Neural cell (in vitro differentiated cells): ENCODE measurements at regions not wholly inside any gene's neighbourhood (a gene's known extent, or its start where the extent isn't known, plus 50 kb on each side); places are given as distances from the start of the nearest gene placed in this dataset.

Experiments used
- H2AFZ ChIP-seq: fragments of 200-600, 300-800 bp; sonication (generic), shearing (Covaris generic); 2 replicates; pipeline ENCODE4 v1.6.0; 2014; ENCODE audit warnings: low read depth, mild to moderate bottlenecking, antibody characterized with exemption, low read length, moderate library complexity
- H3F3A ChIP-seq: fragments of 200-600 bp; shearing (Covaris generic); 2 replicates; pipeline ENCODE4 v1.6.1; 2016; ENCODE audit warnings: mild to moderate bottlenecking, moderate library complexity, mixed read lengths, antibody characterized with exemption, low read length; ENCODE audit not compliant: insufficient read depth, poor library complexity, severe bottlenecking
- H3K27ac ChIP-seq: fragments of 200-600, 300-800 bp; sonication (generic), shearing (Covaris generic); 2 replicates; pipeline ENCODE4 v1.5.1; 2014; ENCODE audit warnings: mild to moderate bottlenecking, low read length, moderate library complexity
- H3K27me3 ChIP-seq: fragments of 300-800, 200-600 bp; sonication (generic), shearing (Covaris generic); 2 replicates; pipeline ENCODE4 v1.6.0; 2014; ENCODE audit warnings: mild to moderate bottlenecking, low read depth, low read length, moderate library complexity; ENCODE audit not compliant: insufficient read depth
- H3K36me3 ChIP-seq: fragments of 300-800, 200-600 bp; sonication (generic), shearing (Covaris generic); 2 replicates; pipeline ENCODE4 v1.5.1; 2014; ENCODE audit warnings: mild to moderate bottlenecking, antibody characterized with exemption, low read length, moderate library complexity; ENCODE audit not compliant: insufficient read depth
- H3K4me2 ChIP-seq: fragments of 300-800, 200-600 bp; sonication (generic), shearing (Covaris generic); 2 replicates; pipeline ENCODE4 v1.6.0; 2014; ENCODE audit warnings: mild to moderate bottlenecking, low read length
- H3K4me3 ChIP-seq: fragments of 300-800, 200-600 bp; sonication (generic), shearing (Covaris generic); 2 replicates; pipeline ENCODE4 v1.5.1; 2014; ENCODE audit warnings: mild to moderate bottlenecking, low read length, moderate library complexity
- H3K79me2 ChIP-seq: fragments of 200-600 bp; shearing (Covaris generic); replicated peaks from 2 replicates; pipeline ENCODE4 v1.6.0; 2014; ENCODE audit warnings: mild to moderate bottlenecking, low read length, moderate library complexity; ENCODE audit not compliant: insufficient read depth
- H3K9ac ChIP-seq: fragments of 300-800, 200-600 bp; sonication (generic), shearing (Covaris generic); 2 replicates; pipeline ENCODE4 v1.6.1; 2016; ENCODE audit warnings: mild to moderate bottlenecking, low read length, mixed read lengths
- H3K9me2 ChIP-seq: fragments of 200-600 bp; shearing (Covaris generic); 2 replicates; pipeline ENCODE4 v1.6.1; 2016; ENCODE audit warnings: mild to moderate bottlenecking, low read length, mixed read lengths; ENCODE audit not compliant: insufficient read depth
- H3K9me3 ChIP-seq: fragments of 200-600, 300-800 bp; sonication (generic), shearing (Covaris generic); 2 replicates; pipeline ENCODE4 v1.6.1; 2016; ENCODE audit warnings: mild to moderate bottlenecking, mixed run types, low read length, moderate library complexity, mixed read lengths
- H4K20me1 ChIP-seq: fragments of 200-600 bp; shearing (Covaris generic); 2 replicates; pipeline ENCODE4 v1.6.1; 2016; ENCODE audit warnings: mild to moderate bottlenecking, mixed run types; ENCODE audit not compliant: insufficient read depth
- CTCF ChIP-seq: fragments of 450-650 bp; IDR thresholded peaks from 2 replicates; pipeline ENCODE4 v1.5.1; 2014; ENCODE audit warnings: antibody characterized with exemption, mild to moderate bottlenecking, moderate library complexity; ENCODE audit not compliant: poor library complexity, severe bottlenecking
- EP300 ChIP-seq: fragments of 450-650 bp; conservative IDR thresholded peaks from 2 replicates; pipeline ENCODE4 v1.6.1; 2014; ENCODE audit warnings: antibody characterized with exemption, mild to moderate bottlenecking, moderate library complexity; ENCODE audit not compliant: poor library complexity, severe bottlenecking
- EZH2 ChIP-seq: fragments of 200-600, 300-800 bp; shearing (Covaris generic), sonication (generic); IDR thresholded peaks from 2 replicates; pipeline ENCODE4 v1.6.1; 2014; ENCODE audit warnings: antibody characterized with exemption, low read length, borderline replicate concordance, mild to moderate bottlenecking; ENCODE audit not compliant: insufficient read depth, poor library complexity, severe bottlenecking
- MXI1 ChIP-seq: fragments of 450-650 bp; conservative IDR thresholded peaks from 2 replicates; pipeline ENCODE4 v1.6.1; 2014; ENCODE audit warnings: antibody characterized with exemption, mild to moderate bottlenecking; ENCODE audit not compliant: poor library complexity, severe bottlenecking
- POLR2AphosphoS5 ChIP-seq: IDR thresholded peaks from 2 replicates; pipeline ENCODE4 v1.6.1; 2012
- RAD21 ChIP-seq: fragments of 450-650 bp; conservative IDR thresholded peaks from 2 replicates; pipeline ENCODE4 v1.6.1; 2014; ENCODE audit warnings: antibody characterized with exemption, mild to moderate bottlenecking, moderate library complexity
- REST ChIP-seq: IDR thresholded peaks from 2 replicates; pipeline ENCODE4 v1.6.1; 2012; ENCODE audit warnings: borderline replicate concordance
- SMC3 ChIP-seq: fragments of 450-650 bp; conservative IDR thresholded peaks from 2 replicates; pipeline ENCODE4 v1.6.1; 2014; ENCODE audit warnings: antibody characterized with exemption, mild to moderate bottlenecking, moderate library complexity; ENCODE audit not compliant: poor library complexity
- TAF1 ChIP-seq: IDR thresholded peaks from 2 replicates; pipeline ENCODE4 v1.6.1; 2012; ENCODE audit warnings: low read depth

- TF ChIP-seq EP300, result no peak
- TF ChIP-seq MXI1, result no peak
- no peak for TF ChIP-seq POLR2AphosphoS5
- no peak for TF ChIP-seq REST
- TF ChIP-seq EZH2, result no peak
- TF ChIP-seq RAD21, result no peak
- TF ChIP-seq SMC3, result no peak
- TF ChIP-seq CTCF, result no peak
- TF ChIP-seq TAF1, result no peak
- no peaks in the 10 kb centered on the region for H3K79me2 ChIP-seq
- H3K27me3 ChIP-seq, result no peaks in the 10 kb centered on the region
- no peaks in the 10 kb centered on the region for H3K36me3 ChIP-seq
- H3K9ac ChIP-seq, result no peak overlapping the region
- no peak overlapping the region for H3K4me3 ChIP-seq
- no peak overlapping the region for H2AFZ ChIP-seq
- no peak overlapping the region for H3K4me2 ChIP-seq
- no peaks in the 10 kb centered on the region for H3K9me3 ChIP-seq
- no peaks in the 10 kb centered on the region for H3F3A ChIP-seq
- no peak overlapping the region for H3K27ac ChIP-seq
- H4K20me1 ChIP-seq, result no peaks in the 10 kb centered on the region
- H3K9me2 ChIP-seq, result no peaks in the 10 kb centered on the region
Measured at GRCh38 chr5:82447913-82448312, 169.8 kb upstream of the RPS23 start.

GRCh38 chr5:82446809-82447208, 168.7 kb upstream of the RPS23 start:
- H2AFZ ChIP-seq, result no peak overlapping the region
- TF ChIP-seq RAD21 (no peak), MXI1 (no peak), EZH2 (no peak), EP300 (no peak), SMC3 (no peak), CTCF (no peak), POLR2AphosphoS5 (no peak), TAF1 (no peak), REST (no peak)
- no peak overlapping the region for H3K4me3 ChIP-seq
- H3K27me3 ChIP-seq, result no peaks in the 10 kb centered on the region
- no peak overlapping the region for H3K4me2 ChIP-seq
- H3K9ac ChIP-seq, result no peak overlapping the region
- H3K9me2 ChIP-seq, result no peaks in the 10 kb centered on the region
- no peaks in the 10 kb centered on the region for H3F3A ChIP-seq
- no peaks in the 10 kb centered on the region for H4K20me1 ChIP-seq
- H3K9me3 ChIP-seq, result no peaks in the 10 kb centered on the region
- no peaks in the 10 kb centered on the region for H3K79me2 ChIP-seq
- H3K36me3 ChIP-seq, result no peaks in the 10 kb centered on the region
- H3K27ac ChIP-seq, result no peak overlapping the region
